ENCODE measurements at regions not wholly inside any gene's neighbourhood (a gene's known extent, or its start where the extent isn't known, plus 50 kb on each side); places are given as distances from the start of the nearest gene placed in this dataset.

GRCh38 chr11:25436326-25436725 lies 895.6 kb upstream of the ANO3 start:
- ATAC-seq (no peak), DNase-seq (ENCODE audit: low spot score) (no peak)
- Mint-ChIP-seq H3K27ac (no peak overlapping the region), H3K9me3 (peaks cover 5% of the 10 kb centered on the region; the same call in 1 of the 2 replicates), H3K27me3 (ENCODE audit: low read depth) (no peaks in the 10 kb centered on the region), H3K4me1 (no peaks in the 10 kb centered on the region), H3K4me3 (no peak overlapping the region), H3K36me3 (no peaks in the 10 kb centered on the region)
- TF ChIP-seq, protein P1, sequence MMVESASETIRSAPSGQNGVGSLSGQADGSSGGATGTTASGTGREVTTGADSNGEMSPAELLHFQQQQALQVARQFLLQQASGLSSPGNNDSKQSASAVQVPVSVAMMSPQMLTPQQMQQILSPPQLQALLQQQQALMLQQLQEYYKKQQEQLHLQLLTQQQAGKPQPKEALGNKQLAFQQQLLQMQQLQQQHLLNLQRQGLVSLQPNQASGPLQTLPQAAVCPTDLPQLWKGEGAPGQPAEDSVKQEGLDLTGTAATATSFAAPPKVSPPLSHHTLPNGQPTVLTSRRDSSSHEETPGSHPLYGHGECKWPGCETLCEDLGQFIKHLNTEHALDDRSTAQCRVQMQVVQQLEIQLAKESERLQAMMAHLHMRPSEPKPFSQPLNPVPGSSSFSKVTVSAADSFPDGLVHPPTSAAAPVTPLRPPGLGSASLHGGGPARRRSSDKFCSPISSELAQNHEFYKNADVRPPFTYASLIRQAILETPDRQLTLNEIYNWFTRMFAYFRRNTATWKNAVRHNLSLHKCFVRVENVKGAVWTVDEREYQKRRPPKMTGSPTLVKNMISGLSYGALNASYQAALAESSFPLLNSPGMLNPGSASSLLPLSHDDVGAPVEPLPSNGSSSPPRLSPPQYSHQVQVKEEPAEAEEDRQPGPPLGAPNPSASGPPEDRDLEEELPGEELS (CRISPR knock-in tag; IDR thresholded peaks at IDR 0.05), result no peak
- POLR2A ChIA-PET, result no interaction called here
- CTCF ChIA-PET, result no interaction called here

GRCh38 chr11:25441421-25441820 lies 890.5 kb upstream of the ANO3 start:
- Mint-ChIP-seq H3K27ac (no peak overlapping the region), H3K4me3 (no peak overlapping the region), H3K4me1 (no peaks in the 10 kb centered on the region), H3K36me3 (no peaks in the 10 kb centered on the region), H3K9me3 (peaks cover 4% of the 10 kb centered on the region; the same call in 1 of the 2 replicates), H3K27me3 (ENCODE audit: low read depth) (no peaks in the 10 kb centered on the region)
- no peak for ATAC-seq
- ChIA-PET POLR2A (no interaction called here), CTCF (no interaction called here)
- no peak for DNase-seq (ENCODE audit: low spot score)
- no peak for TF ChIP-seq ZNF532 (CRISPR knock-in tag; IDR thresholded peaks at IDR 0.05; ENCODE audit: borderline replicate concordance)
- TF ChIP-seq CBFB (CRISPR knock-in tag; IDR thresholded peaks at IDR 0.05; ENCODE audit: low read depth), result no peak
- no peak for TF ChIP-seq RORB (CRISPR knock-in tag; IDR thresholded peaks at IDR 0.05)
- TF ChIP-seq, protein P2, sequence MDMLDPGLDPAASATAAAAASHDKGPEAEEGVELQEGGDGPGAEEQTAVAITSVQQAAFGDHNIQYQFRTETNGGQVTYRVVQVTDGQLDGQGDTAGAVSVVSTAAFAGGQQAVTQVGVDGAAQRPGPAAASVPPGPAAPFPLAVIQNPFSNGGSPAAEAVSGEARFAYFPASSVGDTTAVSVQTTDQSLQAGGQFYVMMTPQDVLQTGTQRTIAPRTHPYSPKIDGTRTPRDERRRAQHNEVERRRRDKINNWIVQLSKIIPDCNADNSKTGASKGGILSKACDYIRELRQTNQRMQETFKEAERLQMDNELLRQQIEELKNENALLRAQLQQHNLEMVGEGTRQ (CRISPR knock-in tag; IDR thresholded peaks at IDR 0.05), result no peak
- TF ChIP-seq, protein P3, sequence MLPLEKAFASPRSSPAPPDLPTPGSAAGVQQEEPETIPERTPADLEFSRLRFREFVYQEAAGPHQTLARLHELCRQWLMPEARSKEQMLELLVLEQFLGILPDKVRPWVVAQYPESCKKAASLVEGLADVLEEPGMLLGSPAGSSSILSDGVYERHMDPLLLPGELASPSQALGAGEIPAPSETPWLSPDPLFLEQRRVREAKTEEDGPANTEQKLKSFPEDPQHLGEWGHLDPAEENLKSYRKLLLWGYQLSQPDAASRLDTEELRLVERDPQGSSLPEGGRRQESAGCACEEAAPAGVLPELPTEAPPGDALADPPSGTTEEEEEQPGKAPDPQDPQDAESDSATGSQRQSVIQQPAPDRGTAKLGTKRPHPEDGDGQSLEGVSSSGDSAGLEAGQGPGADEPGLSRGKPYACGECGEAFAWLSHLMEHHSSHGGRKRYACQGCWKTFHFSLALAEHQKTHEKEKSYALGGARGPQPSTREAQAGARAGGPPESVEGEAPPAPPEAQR (CRISPR knock-in tag; IDR thresholded peaks at IDR 0.05), result no peak
- TF ChIP-seq, protein P4, sequence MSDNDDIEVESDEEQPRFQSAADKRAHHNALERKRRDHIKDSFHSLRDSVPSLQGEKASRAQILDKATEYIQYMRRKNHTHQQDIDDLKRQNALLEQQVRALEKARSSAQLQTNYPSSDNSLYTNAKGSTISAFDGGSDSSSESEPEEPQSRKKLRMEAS (CRISPR knock-in tag; IDR thresholded peaks at IDR 0.05), result no peak
- TF ChIP-seq E2F1 (CRISPR knock-in tag; IDR thresholded peaks at IDR 0.05), result no peak

GRCh38 chr11:25449091-25449490 lies 882.8 kb upstream of the ANO3 start:
- CTCF ChIA-PET, result no interaction called here
- TF ChIP-seq PRRX2 (CRISPR knock-in tag; IDR thresholded peaks at IDR 0.05) (no peak), CDX4 (CRISPR knock-in tag; IDR thresholded peaks at IDR 0.05; ENCODE audit: borderline replicate concordance) (no peak), ZNF263 (CRISPR knock-in tag; IDR thresholded peaks at IDR 0.05; ENCODE audit: low read depth) (no peak)
- no peaks in the 10 kb centered on the region for H3K4me1 Mint-ChIP-seq

More at GRCh38 chr11:25449091-25449490, 882.8 kb upstream of the ANO3 start:
- no peaks in the 10 kb centered on the region for H3K36me3 Mint-ChIP-seq
- H3K4me3 Mint-ChIP-seq, result no peak overlapping the region
- no peak for DNase-seq (ENCODE audit: low spot score)
- ATAC-seq, result no peak
- no peaks in the 10 kb centered on the region; the same call in 1 of the 2 replicates for H3K27me3 Mint-ChIP-seq (ENCODE audit: low read depth)
- POLR2A ChIA-PET, result no interaction called here
- peaks cover 4% of the 10 kb centered on the region; the same call in 1 of the 2 replicates for H3K9me3 Mint-ChIP-seq
- no peak overlapping the region for H3K27ac Mint-ChIP-seq
